SK-N-SH treated with all-trans-retinoic acid at 6 μM for 48 hours (cell line): ENCODE measurements at regions not wholly inside any gene's neighbourhood (a gene's known extent, or its start where the extent isn't known, plus 50 kb on each side); places are given as distances from the start of the nearest gene placed in this dataset.

ENCODE experiments used
- OSR1 ChIP-seq: fragments of 250-450 bp; sonication (Bioruptor Pico); IDR thresholded peaks from 2 replicates; pipeline ENCODE4 v1.8.0; 2022; ENCODE audit warnings: moderate library complexity, mild to moderate bottlenecking, inconsistent platforms
- PATZ1 ChIP-seq: fragments of 250-450 bp; sonication (Bioruptor Pico); IDR thresholded peaks from 2 replicates; pipeline ENCODE4 v1.8.0; 2020; ENCODE audit warnings: mild to moderate bottlenecking, moderate library complexity, borderline replicate concordance
- POU6F1 ChIP-seq: fragments of 250-450 bp; sonication (Bioruptor Pico); IDR thresholded peaks from 2 replicates; pipeline ENCODE4 v1.8.0; 2021; ENCODE audit warnings: low read depth, mild to moderate bottlenecking, moderate library complexity, borderline replicate concordance
- SNAI2 ChIP-seq: fragments of 250-450 bp; sonication (Bioruptor Pico); IDR thresholded peaks from 2 replicates; pipeline ENCODE4 v1.5.0; 2020; ENCODE audit warnings: mild to moderate bottlenecking, moderate library complexity
- ZFP3 ChIP-seq: fragments of 250-450 bp; sonication (Bioruptor Pico); IDR thresholded peaks from 2 replicates; pipeline ENCODE4 v1.5.0; 2020; ENCODE audit warnings: mild to moderate bottlenecking, moderate library complexity

- TF ChIP-seq OSR1 (CRISPR knock-in tag) (no peak), SNAI2 (CRISPR knock-in tag) (no peak), POU6F1 (CRISPR knock-in tag) (no peak; the same call in 1 of the 2 replicates), ZFP3 (CRISPR knock-in tag) (no peak), PATZ1 (CRISPR knock-in tag) (no peak)
Measured at GRCh38 chr13:105642511-105642958, 892.9 kb downstream of the EFNB2 start.
